GM19395 (cell line): ENCODE measurements at regions not wholly inside any gene's neighbourhood (a gene's known extent, or its start where the extent isn't known, plus 50 kb on each side); places are given as distances from the start of the nearest gene placed in this dataset.
A peak's percentile ranks its signal among the peaks of the same experiment; 100 is the strongest.
"Not testable (repeated sequence)": the region's sequence is repeated elsewhere in the genome, so short reads cannot be mapped to it uniquely, and the experiment has no call there.

Source experiments
- ATAC-seq: cut with Tn5 transposase; IDR thresholded peaks from one replicate; pipeline ENCODE4 v1.9.1; 2021; ENCODE audit warnings: mild to moderate bottlenecking, moderate library complexity; ENCODE audit not compliant: unreplicated experiment

DNA sequence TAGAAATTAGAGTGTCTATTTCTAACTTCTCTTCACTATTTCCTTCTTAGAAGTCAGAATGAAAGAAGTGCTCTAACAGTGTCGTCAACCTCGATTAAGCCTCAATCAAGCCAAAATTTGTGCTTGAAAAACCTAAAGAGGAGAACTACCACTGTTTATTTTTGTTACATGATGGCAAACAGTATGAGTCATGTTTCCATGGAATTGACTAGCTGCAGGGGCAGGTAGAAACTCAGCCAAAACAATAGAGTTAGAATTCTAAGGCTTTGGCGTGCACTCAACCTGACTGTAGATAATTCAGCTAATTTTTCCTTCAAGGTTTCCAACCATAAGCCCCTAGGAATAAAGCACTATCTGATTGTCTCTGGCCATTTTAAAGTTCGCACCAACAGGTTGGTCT, 415.9 kb downstream of the ETS1 start:
- no peak for ATAC-seq

DNA sequence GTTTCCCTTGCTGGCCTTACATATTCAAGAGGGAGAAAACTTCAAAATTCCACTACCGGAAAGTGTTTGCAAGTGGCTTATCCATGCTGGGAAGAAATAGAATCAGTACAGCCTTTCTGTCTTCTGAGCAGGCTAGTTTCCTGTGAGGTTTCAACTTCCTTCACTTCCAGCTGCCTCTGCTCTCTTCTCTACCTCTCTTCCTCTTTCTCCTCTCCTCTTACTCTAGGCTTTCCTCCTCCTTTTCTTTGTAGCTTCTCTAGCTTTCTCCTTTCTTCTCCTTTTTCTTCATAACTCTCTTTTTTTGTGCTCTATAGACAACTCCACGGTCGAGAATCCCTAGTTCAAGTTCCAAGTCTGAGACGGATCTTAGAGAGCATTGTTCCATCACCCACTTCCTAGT, 421.8 kb downstream of the ETS1 start:
- ATAC-seq = no peak

DNA sequence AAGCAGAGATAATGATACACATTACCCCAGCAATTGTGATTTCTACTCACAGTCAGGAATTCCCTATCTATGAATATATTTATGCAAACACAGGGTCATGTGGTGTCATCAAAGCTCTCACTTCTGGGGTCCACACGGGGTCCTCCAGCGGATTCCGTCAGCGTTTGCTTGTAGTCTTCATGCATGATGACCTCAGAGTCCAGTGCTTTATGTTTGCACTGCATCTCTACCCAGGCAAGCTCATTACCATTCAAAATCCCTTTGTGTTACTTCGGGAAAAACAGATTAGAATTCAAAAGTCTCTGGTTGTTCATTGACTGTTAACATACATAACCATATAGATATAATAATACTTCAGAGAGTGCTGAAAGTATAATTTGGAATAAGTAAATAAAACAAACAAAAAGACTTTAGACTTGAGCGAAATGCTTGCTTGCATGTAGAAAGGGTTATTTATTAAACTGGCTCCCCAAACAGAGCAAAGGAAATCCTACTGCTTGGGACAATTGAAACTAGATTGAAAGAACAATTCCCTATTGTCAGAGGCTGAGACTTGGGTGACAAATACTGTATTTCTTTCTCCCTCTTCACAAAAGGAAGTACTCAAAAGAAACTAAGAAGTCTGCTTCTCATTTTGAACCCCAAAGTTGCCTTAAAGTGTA, 423.1 kb downstream of the ETS1 start:
- ATAC-seq = no peak

GRCh38 chr11:128161994-128162393, 425.4 kb downstream of the ETS1 start:
- no peak for ATAC-seq

GRCh38 chr11:128161436-128161835, 425.9 kb downstream of the ETS1 start:
- no peak for ATAC-seq

DNA sequence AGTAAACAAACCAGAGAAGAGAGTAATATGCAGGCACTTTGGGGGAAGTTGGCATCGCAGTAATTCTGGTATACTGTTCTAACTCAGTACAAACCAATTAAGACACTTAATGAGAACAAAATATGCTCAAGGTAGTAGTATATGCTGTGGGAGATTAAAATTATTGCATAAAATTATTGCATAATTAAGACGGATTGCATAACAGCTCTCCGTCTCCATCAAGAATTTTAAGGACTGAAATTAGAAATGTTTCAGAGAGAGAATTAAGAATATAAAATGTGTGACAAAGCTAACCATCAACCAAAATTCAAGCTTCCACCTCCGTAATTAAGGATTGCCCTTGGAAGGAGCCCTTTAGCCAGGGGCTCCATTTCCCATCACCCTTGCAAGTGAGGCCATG, 428.5 kb downstream of the ETS1 start:
- ATAC-seq = no peak

- peak; percentile 97 for ATAC-seq
These were observed 429.7 kb downstream of the ETS1 start for GRCh38 chr11:128157423-128158298.

GRCh38 chr11:128156486-128156885, 430.9 kb downstream of the ETS1 start:
- no peak for ATAC-seq

DNA sequence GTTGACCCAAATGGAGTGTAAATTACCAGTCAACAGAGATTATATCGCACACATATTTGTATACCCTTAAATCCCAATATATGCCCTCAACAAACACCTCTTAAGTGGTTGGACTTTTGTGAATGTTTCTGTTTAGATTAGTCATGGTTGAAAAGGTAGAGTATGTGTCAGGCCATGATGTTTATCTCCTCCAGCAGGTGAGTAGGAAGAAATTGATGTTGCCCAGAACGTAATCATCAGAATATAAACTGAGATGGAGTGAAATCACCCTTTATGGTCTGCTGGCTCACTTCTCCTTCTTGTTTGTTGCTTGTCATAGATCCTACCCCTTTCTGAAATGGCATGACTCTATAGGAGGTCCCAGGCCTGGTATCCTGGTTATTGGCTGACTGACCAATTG, 431.8 kb downstream of the ETS1 start:
- no peak for ATAC-seq

GRCh38 chr11:128153697-128154048, 433.7 kb downstream of the ETS1 start:
- no peak for ATAC-seq

DNA sequence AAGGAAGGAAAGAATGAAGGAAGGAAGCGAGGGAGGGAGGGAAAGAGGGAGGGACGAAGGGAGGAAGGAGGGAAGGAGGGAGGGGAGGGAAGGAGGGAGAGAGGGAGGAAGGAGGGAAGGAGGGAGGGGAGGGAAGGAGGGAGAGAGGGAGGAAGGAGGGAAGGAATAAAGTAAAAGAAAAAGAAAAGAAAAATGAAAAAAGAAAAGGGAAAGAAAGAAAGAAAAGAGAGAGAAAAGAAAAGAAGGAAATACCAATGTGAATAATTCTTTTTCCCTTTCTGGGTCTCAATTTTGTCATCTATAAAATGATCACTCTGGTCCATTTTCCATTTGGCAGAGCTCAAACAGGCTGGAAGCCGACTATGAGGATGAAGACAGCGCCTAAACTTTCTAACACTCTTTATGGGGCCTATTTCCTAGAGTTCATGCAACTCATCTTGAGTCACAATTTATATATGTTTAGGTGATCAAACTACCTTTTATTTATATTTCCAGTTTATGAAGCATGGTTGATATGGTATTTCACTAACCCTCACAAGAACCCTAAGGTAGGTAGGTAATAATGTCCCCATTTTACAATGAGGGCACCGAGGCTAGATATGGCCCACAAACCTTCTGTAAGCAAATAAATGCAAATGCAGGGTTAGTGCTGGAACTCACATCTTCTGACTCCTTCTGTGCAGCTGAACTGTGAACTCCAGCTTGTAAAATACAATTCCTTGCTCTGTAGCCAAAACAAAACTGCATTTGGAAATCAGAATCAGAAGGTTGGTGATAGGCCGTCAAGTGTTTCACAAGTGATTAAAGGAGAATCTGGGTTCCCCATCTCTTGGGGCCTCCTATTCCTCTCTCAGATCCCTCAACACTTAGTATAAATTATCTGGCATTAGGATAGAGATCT, 434.3 kb downstream of the ETS1 start:
- no peak for ATAC-seq

DNA sequence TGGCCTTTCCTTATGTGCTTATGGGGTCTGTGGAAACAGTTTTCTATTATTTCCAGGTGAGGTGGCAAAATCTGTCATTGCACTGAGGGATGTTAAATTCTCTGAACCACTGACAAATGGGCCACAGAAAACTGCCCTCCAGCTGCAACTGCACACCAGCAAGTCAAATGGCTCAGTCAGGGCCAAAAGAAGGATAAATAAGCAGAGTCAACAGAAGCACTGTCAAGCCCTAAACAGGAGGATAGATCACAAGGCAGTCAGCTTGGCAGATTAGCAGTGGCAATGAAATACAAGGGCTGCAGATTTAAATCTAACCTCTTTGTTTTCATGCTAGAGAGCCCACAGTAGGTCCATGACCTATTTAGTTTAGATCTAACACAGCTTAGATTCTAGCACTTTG, 435.6 kb downstream of the ETS1 start:
- no peak for ATAC-seq

GRCh38 chr11:128151338-128151737, 436.0 kb downstream of the ETS1 start:
- ATAC-seq = no peak

DNA sequence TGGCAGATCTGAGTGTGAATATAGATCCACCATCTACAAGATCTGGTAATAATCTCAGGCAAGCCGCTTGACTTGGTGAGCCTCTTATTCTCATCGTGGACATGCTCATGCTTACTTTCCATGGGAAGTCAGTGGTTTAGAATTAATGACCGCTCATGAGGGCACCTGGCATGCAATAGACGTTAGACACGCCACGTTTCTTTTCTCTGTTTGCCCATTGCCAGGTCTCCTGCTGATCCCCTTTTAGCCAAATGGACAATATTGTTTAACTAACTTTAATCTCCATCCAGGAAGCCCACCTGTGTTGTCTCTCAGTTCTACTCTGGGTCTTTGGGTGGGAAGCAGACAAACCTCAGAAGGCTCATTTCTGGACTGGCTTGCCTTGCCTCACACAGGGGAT, 439.1 kb downstream of the ETS1 start:
- ATAC-seq = no peak

- no peak for ATAC-seq
These were observed 440.3 kb downstream of the ETS1 start for GRCh38 chr11:128146926-128147605.

GRCh38 chr11:128140293-128140692, 447.1 kb downstream of the ETS1 start:
- ATAC-seq = not testable (repeated sequence)

- no peak for ATAC-seq
These were observed 451.9 kb downstream of the ETS1 start for GRCh38 chr11:128135451-128135850.

DNA sequence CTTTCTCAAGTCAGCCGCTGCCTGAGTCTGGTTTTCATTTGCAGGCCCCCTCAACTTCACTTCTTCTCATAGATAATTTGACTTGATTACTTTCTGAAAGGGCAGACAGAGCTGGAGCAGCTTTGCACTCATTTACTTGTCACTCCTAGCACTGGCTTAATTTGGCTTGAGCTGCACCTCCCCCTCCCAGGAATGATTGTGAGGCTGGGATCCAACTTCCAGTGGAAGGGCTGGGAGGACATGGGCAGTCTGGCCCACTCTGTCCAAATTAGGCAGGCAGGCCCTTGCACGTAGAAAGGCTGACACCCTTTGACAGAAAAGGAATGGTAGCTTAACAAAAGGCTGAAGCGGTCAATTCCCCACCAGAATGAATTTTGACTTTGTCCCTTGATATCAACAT, 453.9 kb downstream of the ETS1 start:
- no peak for ATAC-seq

GRCh38 chr11:128130052-128130451, 457.3 kb downstream of the ETS1 start:
- no peak for ATAC-seq

DNA sequence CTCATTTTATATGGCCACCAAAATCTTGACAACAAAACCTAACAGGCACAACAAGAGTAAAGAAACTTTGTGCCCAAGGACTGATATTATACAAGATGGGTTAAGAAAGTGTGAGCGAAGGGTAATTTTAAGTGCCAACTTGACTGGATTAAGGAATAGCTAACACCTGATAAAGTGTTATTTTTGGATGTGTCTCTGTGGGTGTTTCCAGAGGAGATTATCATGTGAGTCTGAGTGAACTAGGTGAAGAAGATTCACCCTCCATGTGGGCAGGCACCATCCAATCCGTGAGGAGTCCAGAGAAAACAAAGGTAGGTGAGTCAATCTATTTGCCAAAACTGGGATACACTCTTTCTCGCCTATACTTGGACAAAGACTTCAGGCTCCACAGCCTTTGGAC, 461.6 kb downstream of the ETS1 start:
- no peak for ATAC-seq

GRCh38 chr11:128116885-128117284, 470.5 kb downstream of the ETS1 start:
- ATAC-seq = no peak
